ENCODE measurements at regions not wholly inside any gene's neighbourhood (a gene's known extent, or its start where the extent isn't known, plus 50 kb on each side); places are given as distances from the start of the nearest gene placed in this dataset.
A peak's percentile ranks its signal among the peaks of the same experiment; 100 is the strongest.

- ATAC-seq (no peak), DNase-seq (ENCODE audit: low spot score) (no peak)
- Mint-ChIP-seq H3K36me3 (ENCODE audit: low read depth) (no peaks in the 10 kb centered on the region), H3K4me3 (no peak overlapping the region), H3K4me1 (no peaks in the 10 kb centered on the region), H3K27ac (no peak overlapping the region), H3K27me3 (ENCODE audit: insufficient read depth, low read depth, poor library complexity) (peaks cover 4% of the 10 kb centered on the region), H3K9me3 (no peaks in the 10 kb centered on the region)
- no peaks in the 10 kb centered on the region for H4K20me1 ChIP-seq (replicated peaks; ENCODE audit: insufficient read depth)
- no peak overlapping the region for H3K4me3 ChIP-seq
- no peaks in the 10 kb centered on the region for H3K27me3 ChIP-seq (ENCODE audit: insufficient read depth)
- no peak overlapping the region for H3K27ac ChIP-seq (ENCODE audit: low read depth)
- H3F3A ChIP-seq (replicated peaks; ENCODE audit: low read depth) = no peaks in the 10 kb centered on the region
- H2AFZ ChIP-seq = no peak overlapping the region
- no peak for TF ChIP-seq POLR2AphosphoS5 (IDR thresholded peaks at IDR 0.05; ENCODE audit: low read depth)
- TF ChIP-seq JUNB (IDR thresholded peaks at IDR 0.05; ENCODE audit: unreplicated experiment) = no peak
- no peak for TF ChIP-seq NANOG (IDR thresholded peaks at IDR 0.05; ENCODE audit: borderline replicate concordance)
- TF ChIP-seq, protein P1, sequence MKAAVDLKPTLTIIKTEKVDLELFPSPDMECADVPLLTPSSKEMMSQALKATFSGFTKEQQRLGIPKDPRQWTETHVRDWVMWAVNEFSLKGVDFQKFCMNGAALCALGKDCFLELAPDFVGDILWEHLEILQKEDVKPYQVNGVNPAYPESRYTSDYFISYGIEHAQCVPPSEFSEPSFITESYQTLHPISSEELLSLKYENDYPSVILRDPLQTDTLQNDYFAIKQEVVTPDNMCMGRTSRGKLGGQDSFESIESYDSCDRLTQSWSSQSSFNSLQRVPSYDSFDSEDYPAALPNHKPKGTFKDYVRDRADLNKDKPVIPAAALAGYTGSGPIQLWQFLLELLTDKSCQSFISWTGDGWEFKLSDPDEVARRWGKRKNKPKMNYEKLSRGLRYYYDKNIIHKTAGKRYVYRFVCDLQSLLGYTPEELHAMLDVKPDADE (IDR thresholded peaks at IDR 0.05) = no peak
- no peak for TF ChIP-seq CREB1 (CRISPR knock-in tag; IDR thresholded peaks at IDR 0.05; ENCODE audit: low read depth)
- no peak for TF ChIP-seq STAT1 (IDR thresholded peaks at IDR 0.05; ENCODE audit: unreplicated experiment)
- TF ChIP-seq ZNF114 (CRISPR knock-in tag; IDR thresholded peaks at IDR 0.05) = no peak
- no peak for TF ChIP-seq EZH2phosphoT487 (IDR thresholded peaks at IDR 0.05; ENCODE audit: unreplicated experiment)
- H3K4me2 ChIP-seq = no peak overlapping the region
- no peaks in the 10 kb centered on the region for H3K4me1 ChIP-seq (ENCODE audit: insufficient read depth)
- no peaks in the 10 kb centered on the region for H3K9me2 ChIP-seq (ENCODE audit: insufficient read depth)
- H3K79me2 ChIP-seq (replicated peaks; ENCODE audit: insufficient read depth) = no peaks in the 10 kb centered on the region
- H3K36me3 ChIP-seq (ENCODE audit: insufficient read depth) = no peaks in the 10 kb centered on the region
Observed at GRCh38 chr10:6689036-6689435, 109.0 kb upstream of the PRKCQ start.

DNA sequence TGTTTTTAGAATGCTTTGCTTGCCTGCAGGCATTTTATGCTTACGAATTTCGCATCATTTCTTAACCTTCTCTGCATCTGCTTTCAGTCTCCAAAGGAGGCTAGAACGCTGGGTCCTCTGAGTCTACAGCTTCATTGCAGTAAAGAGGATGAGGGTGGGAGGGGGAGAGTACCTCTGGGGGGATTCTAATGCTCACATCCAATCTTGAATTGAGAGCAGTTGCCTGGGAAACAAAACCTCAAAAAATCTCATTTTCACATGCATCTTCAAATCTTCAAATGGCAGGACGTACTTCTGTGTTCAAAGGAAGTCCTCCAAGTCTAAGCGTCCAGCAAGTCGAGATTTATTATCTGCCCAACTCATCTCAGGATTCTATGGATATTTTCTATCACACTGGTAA, 100.7 kb upstream of the PRKCQ start:
- H3F3A ChIP-seq (replicated peaks; ENCODE audit: low read depth) = no peaks in the 10 kb centered on the region
- no peak overlapping the region for H3K4me3 Mint-ChIP-seq
- H3K4me1 Mint-ChIP-seq = peaks cover 8% of the 10 kb centered on the region
- peak overlapping the region; percentile 79 for H2AFZ ChIP-seq
- H3K4me3 ChIP-seq = no peak overlapping the region
- H3K4me2 ChIP-seq = no peak overlapping the region
- no peak for DNase-seq (ENCODE audit: low spot score)
- H3K36me3 ChIP-seq (ENCODE audit: insufficient read depth) = no peaks in the 10 kb centered on the region
- no peaks in the 10 kb centered on the region for H3K9me2 ChIP-seq (ENCODE audit: insufficient read depth)
- H3K79me2 ChIP-seq (replicated peaks; ENCODE audit: insufficient read depth) = no peaks in the 10 kb centered on the region
- peaks cover 11% of the 10 kb centered on the region; the same call in 2 of the 3 replicates for H3K9me3 Mint-ChIP-seq
- no peak overlapping the region for H3K27ac Mint-ChIP-seq
- H3K4me1 ChIP-seq (ENCODE audit: insufficient read depth) = peaks cover 7% of the 10 kb centered on the region; the same call in 1 of the 2 replicates
- H3K27ac ChIP-seq (ENCODE audit: low read depth) = no peak overlapping the region
- H3K27me3 Mint-ChIP-seq (ENCODE audit: insufficient read depth, low read depth, poor library complexity) = peaks cover 1% of the 10 kb centered on the region
- H4K20me1 ChIP-seq (replicated peaks; ENCODE audit: insufficient read depth) = no peaks in the 10 kb centered on the region
- TF ChIP-seq JUNB (IDR thresholded peaks at IDR 0.05; ENCODE audit: unreplicated experiment) = no peak
- no peak for TF ChIP-seq REST (IDR thresholded peaks at IDR 0.05; ENCODE audit: unreplicated experiment)
- H3K27me3 ChIP-seq (ENCODE audit: insufficient read depth) = no peaks in the 10 kb centered on the region
- no peaks in the 10 kb centered on the region; the same call in 2 of the 3 replicates for H3K36me3 Mint-ChIP-seq (ENCODE audit: low read depth)
- no peak for ATAC-seq
